Cardiac muscle cell (in vitro differentiated cells and primary cell): ENCODE measurements at regions not wholly inside any gene's neighbourhood (a gene's known extent, or its start where the extent isn't known, plus 50 kb on each side); places are given as distances from the start of the nearest gene placed in this dataset.

Source experiments
- DNase-seq, 2 donors: peaks; one replicate each; pipeline versions ENCODE4 v3.0.0 to v3.0.0-alpha.2; 2010 to 2017; ENCODE audit warnings: low read depth in 1 of 2, low spot score in 1 of 2
- H3K27ac ChIP-seq: fragments of 200-600 bp; sonication (generic); 2 replicates; pipeline ENCODE4 v1.5.1; 2016
- H3K27me3 ChIP-seq: fragments of 200-600 bp; sonication (generic); 2 replicates; pipeline ENCODE4 v1.6.0; 2016; ENCODE audit warnings: control low read depth
- H3K36me3 ChIP-seq: fragments of 200-600 bp; sonication (generic); 2 replicates; pipeline ENCODE4 v1.5.1; 2016; ENCODE audit warnings: control low read depth
- H3K4me1 ChIP-seq: fragments of 200-600 bp; sonication (generic); 2 replicates; pipeline ENCODE4 v1.8.1; 2017; ENCODE audit warnings: low read depth, mild to moderate bottlenecking, mixed run types
- H3K4me3 ChIP-seq: fragments of 200-600 bp; sonication (generic); 2 replicates; pipeline ENCODE4 v1.5.1; 2016; ENCODE audit warnings: mild to moderate bottlenecking
- H3K9me3 ChIP-seq: fragments of 200-600 bp; sonication (generic); 2 replicates; pipeline ENCODE4 v1.5.1; 2017; ENCODE audit warnings: low read depth, mild to moderate bottlenecking, control low read depth
- TF ChIP-seq, protein P1 (sequence below): IDR thresholded peaks from 2 replicates; pipeline ENCODE4 v1.5.1; 2012; ENCODE audit warnings: low read depth, mild to moderate bottlenecking, low read length

- DNase-seq = no peak
- Histone ChIP-seq H3K27me3 (no peaks in the 10 kb centered on the region), H3K4me1 (no peaks in the 10 kb centered on the region), H3K4me3 (no peak overlapping the region), H3K27ac (no peak overlapping the region), H3K36me3 (no peaks in the 10 kb centered on the region), H3K9me3 (no peaks in the 10 kb centered on the region)
- TF ChIP-seq, protein P1, sequence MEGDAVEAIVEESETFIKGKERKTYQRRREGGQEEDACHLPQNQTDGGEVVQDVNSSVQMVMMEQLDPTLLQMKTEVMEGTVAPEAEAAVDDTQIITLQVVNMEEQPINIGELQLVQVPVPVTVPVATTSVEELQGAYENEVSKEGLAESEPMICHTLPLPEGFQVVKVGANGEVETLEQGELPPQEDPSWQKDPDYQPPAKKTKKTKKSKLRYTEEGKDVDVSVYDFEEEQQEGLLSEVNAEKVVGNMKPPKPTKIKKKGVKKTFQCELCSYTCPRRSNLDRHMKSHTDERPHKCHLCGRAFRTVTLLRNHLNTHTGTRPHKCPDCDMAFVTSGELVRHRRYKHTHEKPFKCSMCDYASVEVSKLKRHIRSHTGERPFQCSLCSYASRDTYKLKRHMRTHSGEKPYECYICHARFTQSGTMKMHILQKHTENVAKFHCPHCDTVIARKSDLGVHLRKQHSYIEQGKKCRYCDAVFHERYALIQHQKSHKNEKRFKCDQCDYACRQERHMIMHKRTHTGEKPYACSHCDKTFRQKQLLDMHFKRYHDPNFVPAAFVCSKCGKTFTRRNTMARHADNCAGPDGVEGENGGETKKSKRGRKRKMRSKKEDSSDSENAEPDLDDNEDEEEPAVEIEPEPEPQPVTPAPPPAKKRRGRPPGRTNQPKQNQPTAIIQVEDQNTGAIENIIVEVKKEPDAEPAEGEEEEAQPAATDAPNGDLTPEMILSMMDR = no peak
Observed at GRCh38 chr17:77857613-77858012, 100.9 kb upstream of the TNRC6C start.

GRCh38 chr17:77858291-77859034 lies 100.0 kb upstream of the TNRC6C start:
- Histone ChIP-seq H3K4me3 (no peak overlapping the region), H3K4me1 (no peaks in the 10 kb centered on the region), H3K27me3 (no peaks in the 10 kb centered on the region), H3K27ac (no peak overlapping the region), H3K9me3 (no peaks in the 10 kb centered on the region), H3K36me3 (no peaks in the 10 kb centered on the region)
- TF ChIP-seq, protein P1 = no peak
- no peak for DNase-seq

DNA sequence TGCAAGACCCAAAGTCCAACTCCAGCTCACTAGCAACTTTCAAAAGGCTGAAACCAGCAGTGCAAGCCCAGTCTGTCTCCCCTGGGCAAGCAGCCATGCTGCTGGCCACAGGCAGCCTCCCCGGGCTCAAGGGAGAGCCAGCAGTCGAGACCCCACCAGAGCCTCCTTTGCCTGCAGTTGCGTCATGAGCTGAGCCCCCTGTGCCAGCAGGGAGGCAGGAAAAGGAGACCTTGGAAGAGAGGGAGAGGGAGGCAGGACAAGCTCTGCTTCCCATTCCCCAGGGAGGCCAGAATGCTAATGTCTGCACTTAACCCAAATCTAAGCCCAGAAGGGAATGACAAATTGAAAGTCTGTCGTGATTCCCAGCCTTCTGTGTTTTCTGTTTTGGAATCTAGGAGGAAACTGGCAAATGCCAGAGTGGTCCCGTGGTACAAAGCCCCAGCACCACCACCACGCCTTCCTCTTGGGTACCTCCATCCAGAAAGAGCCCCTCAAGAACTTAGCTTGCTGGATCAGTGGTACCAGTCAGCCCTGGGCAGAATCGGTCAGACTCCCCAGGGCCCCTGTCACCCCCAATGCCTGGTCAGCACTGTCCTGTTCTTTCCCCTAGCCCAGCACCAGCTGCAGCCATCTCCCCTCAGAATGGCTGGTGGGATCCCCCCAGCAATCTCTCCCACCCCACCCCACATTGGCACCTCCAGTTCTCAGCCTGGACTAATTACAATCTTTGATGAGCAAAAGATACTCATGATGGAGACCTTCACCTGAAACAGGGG lies 99.3 kb upstream of the TNRC6C start:
- no peaks in the 10 kb centered on the region for H3K4me1 ChIP-seq
- TF ChIP-seq, protein P1 = no peak

DNA sequence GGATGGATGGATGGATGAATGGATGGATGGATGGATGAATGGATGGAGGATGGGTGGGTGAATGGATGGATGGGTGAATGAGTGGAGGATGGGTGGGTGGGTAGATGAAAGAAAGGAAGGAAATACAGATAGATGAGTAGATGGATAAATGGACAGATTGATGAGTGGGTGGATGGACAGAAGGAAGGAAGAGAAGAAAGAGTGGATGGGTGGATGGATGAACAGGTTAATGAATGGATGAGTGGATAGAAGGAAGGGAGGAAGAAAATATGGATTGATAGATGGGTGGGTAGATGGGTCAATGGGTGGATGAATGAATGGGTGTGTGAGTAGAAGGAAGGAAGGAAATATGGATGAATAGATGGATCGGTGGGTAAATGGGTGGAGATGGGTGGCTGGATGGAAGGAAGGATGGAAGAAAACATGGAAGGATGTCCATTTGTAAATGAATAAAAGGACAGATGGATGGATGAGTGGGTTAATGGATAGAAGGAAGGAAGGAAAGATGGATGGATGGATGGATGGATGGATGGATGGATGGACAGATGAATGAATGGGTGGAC lies 97.3 kb upstream of the TNRC6C start:
- H3K4me1 ChIP-seq = peaks cover 4% of the 10 kb centered on the region
- no peak for DNase-seq
- no peak overlapping the region for H3K4me3 ChIP-seq
- no peak overlapping the region for H3K27ac ChIP-seq
- TF ChIP-seq, protein P1 = no peak
- H3K27me3 ChIP-seq = no peaks in the 10 kb centered on the region
- H3K9me3 ChIP-seq = no peaks in the 10 kb centered on the region
- H3K36me3 ChIP-seq = no peaks in the 10 kb centered on the region

More for the DNA sequence above, 99.3 kb upstream of the TNRC6C start:
- H3K4me3 ChIP-seq = no peak overlapping the region
- no peaks in the 10 kb centered on the region for H3K36me3 ChIP-seq
- DNase-seq = no peak
- H3K9me3 ChIP-seq = no peaks in the 10 kb centered on the region
- H3K27ac ChIP-seq = no peak overlapping the region
- no peaks in the 10 kb centered on the region for H3K27me3 ChIP-seq

DNA sequence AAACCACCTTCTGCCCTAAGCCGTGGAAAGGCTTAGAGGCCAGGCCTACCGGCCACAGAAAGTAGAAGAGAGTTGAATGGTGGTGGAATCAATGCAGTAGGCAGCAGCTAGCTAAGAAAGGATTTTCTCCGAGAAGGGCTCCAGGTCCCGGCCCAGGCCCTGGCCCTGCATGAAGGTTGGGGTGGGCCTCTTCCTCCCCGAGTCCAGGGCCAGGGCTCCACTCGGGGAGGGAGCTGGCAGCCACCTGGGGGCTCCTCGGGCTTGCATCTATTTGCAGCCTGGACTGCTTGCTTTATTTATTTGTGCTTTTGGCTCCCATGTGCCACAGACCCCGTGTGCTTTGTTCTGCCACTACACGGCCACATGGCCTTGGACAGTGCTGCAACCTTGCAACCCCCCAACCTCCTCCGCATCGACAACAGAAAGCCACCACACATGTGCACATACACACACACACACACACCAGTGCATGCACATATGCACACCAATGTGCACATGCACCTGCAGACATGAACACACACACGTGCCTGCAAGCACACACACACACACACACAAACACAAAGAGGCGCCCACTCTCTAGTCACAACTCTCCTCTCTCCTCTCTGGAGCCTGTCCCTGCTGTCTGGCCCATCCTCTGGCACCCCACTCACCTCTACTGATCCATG lies 96.4 kb upstream of the TNRC6C start:
- TF ChIP-seq, protein P1 = no peak
- Histone ChIP-seq H3K4me1 (peaks cover 4% of the 10 kb centered on the region), H3K9me3 (no peaks in the 10 kb centered on the region), H3K36me3 (no peaks in the 10 kb centered on the region), H3K4me3 (no peak overlapping the region), H3K27ac (no peak overlapping the region), H3K27me3 (no peaks in the 10 kb centered on the region)
- DNase-seq = no peak
